Testis (tissue), 2 donors: ENCODE measurements at regions not wholly inside any gene's neighbourhood (a gene's known extent, or its start where the extent isn't known, plus 50 kb on each side); places are given as distances from the start of the nearest gene placed in this dataset.

Experiments
- DNase-seq: peaks from one replicate; pipeline ENCODE4 v3.0.0-alpha.2; 2019
- H3K27ac ChIP-seq, 2 donors: fragments of 200-600 bp; sonication (generic); one replicate each; pipeline ENCODE4 v1.5.1; 2019
- H3K27me3 ChIP-seq: fragments of 200-600 bp; sonication (generic); one replicate; pipeline ENCODE4 v1.5.1; 2019
- H3K36me3 ChIP-seq: fragments of 200-600 bp; sonication (generic); one replicate; pipeline ENCODE4 v1.5.1; 2017; ENCODE audit warnings: low read depth; ENCODE audit errors: missing control alignments
- H3K4me1 ChIP-seq: fragments of 200-600 bp; sonication (generic); one replicate; pipeline ENCODE4 v1.5.1; 2019
- H3K4me3 ChIP-seq, 2 donors: fragments of 200-600 bp; sonication (generic); one replicate each; pipeline ENCODE4 v1.5.1; 2017 to 2019
- H3K9me3 ChIP-seq: fragments of 200-600 bp; sonication (generic); one replicate; pipeline ENCODE4 v1.5.1; 2017
- POLR2A ChIP-seq: fragments of 450-650 bp; IDR thresholded peaks from one replicate; pipeline ENCODE4 v1.6.1; 2017; ENCODE audit warnings: antibody characterized with exemption, mild to moderate bottlenecking, moderate library complexity
- WGBS, 2 donors: methylation state at CpG; one replicate each; pipeline ENCODE4 v1.1.5; 2018; 5-methylcytosine and 5-hydroxymethylcytosine counted together
- intact Hi-C: fragments of 100-400 bp; cut with DNase I; formaldehyde crosslinking; loops from one replicate; pipeline ENCODE4 v1.15.1; 2023; ENCODE audit warnings: low total_unique reads
- TF ChIP-seq, protein P1 (sequence below), 3 experiments: fragments of 450-650 bp in 2 of 3; fragments of 200-600 bp in 1 of 3; sonication (generic) in 1 of 3; IDR thresholded peaks; one replicate each; pipeline ENCODE4 v1.5.1; 2016 to 2019; ENCODE audit warnings: antibody characterized with exemption in 3 of 3, mild to moderate bottlenecking in 2 of 3, moderate library complexity in 1 of 3

DNA sequence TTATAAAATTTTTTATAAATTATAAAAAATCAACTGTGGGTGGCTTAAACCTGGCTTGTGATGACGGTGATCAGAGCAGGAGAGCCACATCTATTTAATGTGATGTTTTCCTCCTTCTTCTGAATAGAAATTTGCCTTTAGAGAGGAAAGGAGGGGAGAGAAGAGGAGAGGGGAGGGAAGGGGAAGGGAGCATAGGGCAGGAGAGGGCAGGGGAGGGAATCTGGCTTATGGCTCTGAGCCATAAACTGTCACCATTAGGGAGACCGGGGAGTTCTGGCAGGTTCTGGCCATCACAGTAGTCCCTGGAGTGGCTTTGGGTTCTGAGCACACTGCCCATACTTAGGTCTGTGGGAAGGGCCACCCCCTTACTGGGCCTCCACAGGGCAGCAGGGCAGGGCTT lies 167.8 kb downstream of the ENGASE start:
- DNase-seq: no peak
- TF ChIP-seq, protein P1, sequence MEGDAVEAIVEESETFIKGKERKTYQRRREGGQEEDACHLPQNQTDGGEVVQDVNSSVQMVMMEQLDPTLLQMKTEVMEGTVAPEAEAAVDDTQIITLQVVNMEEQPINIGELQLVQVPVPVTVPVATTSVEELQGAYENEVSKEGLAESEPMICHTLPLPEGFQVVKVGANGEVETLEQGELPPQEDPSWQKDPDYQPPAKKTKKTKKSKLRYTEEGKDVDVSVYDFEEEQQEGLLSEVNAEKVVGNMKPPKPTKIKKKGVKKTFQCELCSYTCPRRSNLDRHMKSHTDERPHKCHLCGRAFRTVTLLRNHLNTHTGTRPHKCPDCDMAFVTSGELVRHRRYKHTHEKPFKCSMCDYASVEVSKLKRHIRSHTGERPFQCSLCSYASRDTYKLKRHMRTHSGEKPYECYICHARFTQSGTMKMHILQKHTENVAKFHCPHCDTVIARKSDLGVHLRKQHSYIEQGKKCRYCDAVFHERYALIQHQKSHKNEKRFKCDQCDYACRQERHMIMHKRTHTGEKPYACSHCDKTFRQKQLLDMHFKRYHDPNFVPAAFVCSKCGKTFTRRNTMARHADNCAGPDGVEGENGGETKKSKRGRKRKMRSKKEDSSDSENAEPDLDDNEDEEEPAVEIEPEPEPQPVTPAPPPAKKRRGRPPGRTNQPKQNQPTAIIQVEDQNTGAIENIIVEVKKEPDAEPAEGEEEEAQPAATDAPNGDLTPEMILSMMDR (IDR thresholded peaks at IDR 0.05): no peak
- no peak for TF ChIP-seq POLR2A
- no peak overlapping the region for H3K27ac ChIP-seq
- H3K27me3 ChIP-seq: no peaks in the 10 kb centered on the region
- H3K4me3 ChIP-seq: no peak overlapping the region
- H3K36me3 ChIP-seq: no peaks in the 10 kb centered on the region
- H3K9me3 ChIP-seq: no peaks in the 10 kb centered on the region
- WGBS, 2 donors: 63 to 66% methylated on average over 2 of the region's 2 CpGs
- no peaks in the 10 kb centered on the region for H3K4me1 ChIP-seq
- intact Hi-C loops: no loop called here

DNA sequence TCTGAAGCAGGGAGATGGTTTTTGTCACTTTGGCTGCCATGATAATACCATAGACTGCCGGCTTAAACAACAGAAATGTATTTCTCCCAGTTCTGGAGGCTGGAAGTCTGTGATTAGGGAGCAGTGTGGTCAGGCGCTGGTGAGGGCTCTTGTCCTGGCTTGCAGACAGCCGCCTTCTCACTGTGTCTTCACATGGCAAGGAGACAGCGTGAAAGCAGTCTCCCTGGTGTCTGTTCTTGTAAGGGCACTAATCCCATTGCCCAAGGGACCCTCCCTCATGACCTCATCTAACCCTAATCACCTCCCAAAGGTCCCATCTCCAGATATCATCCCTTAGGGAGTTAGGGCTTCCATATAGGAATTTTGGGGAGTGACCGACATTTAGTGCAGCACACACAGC lies 167.0 kb downstream of the ENGASE start:
- TF ChIP-seq, protein P1 (IDR thresholded peaks at IDR 0.05): no peak
- no peak for TF ChIP-seq POLR2A
- H3K27ac ChIP-seq: no peak overlapping the region
- WGBS, 2 donors: 88 to 92% methylated on average over 5 of the region's 5 CpGs
- H3K4me3 ChIP-seq: no peak overlapping the region
- H3K36me3 ChIP-seq: no peaks in the 10 kb centered on the region
- no peaks in the 10 kb centered on the region for H3K4me1 ChIP-seq
- no peak for DNase-seq
- H3K9me3 ChIP-seq: no peaks in the 10 kb centered on the region
- intact Hi-C loops: no loop called here
- no peaks in the 10 kb centered on the region for H3K27me3 ChIP-seq

DNA sequence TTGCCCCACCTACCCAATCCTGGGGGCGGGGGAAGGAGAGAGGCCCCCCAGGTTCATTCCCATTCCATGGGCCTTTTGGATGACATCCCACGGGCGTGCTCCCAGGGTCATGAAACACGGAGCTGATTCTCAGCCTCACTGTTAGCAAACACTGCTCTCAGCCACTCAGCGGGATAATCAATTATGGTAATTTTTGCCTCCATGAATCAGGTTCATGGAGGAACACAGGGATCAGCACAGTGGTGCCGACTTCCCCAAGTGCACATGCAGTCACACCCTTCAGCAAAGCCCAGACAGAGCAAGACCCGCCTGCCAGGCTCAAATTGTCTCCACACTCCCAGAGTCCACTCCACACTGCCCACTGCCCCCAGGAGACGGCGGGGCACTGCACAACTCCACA lies 164.6 kb downstream of the ENGASE start:
- intact Hi-C loops: no loop called here
- no peak overlapping the region for H3K27ac ChIP-seq
- H3K4me1 ChIP-seq: no peaks in the 10 kb centered on the region
- no peaks in the 10 kb centered on the region for H3K27me3 ChIP-seq
- no peaks in the 10 kb centered on the region for H3K36me3 ChIP-seq
- H3K4me3 ChIP-seq: no peak overlapping the region
- TF ChIP-seq POLR2A: no peak
- TF ChIP-seq, protein P1 (IDR thresholded peaks at IDR 0.05): no peak
- WGBS, 2 donors: 71 to 84% methylated on average over 9 of the region's 9 CpGs
- H3K9me3 ChIP-seq: no peaks in the 10 kb centered on the region
- no peak for DNase-seq

DNA sequence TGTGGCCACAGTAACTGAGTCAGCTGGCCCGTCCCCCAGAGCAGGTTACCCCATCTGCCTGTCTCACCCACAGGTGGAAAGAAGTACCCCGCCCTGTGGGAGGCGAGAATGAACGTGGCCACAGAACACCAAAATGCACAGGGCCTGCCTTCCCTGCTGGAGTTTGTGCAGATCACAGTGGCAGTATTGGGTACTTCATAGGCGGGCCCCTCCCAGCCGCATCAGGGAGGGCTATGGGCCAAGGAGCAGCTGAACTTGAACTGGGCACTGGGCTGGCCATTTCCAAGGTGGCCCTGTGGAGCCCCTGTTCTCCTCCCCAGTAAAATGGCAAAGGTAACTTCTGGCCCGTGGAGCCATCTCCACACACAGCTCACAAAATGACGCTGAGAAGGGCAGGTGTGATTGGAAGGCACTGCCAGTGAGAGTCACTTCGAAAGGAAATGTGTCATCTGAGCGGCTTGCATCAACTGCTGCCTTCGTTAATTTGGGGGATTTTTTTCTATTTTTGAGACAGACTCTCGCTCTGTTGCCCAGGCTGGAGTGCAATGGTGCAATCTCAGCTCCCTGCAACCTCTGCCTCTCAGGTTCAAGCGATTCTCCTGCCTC lies 162.9 kb downstream of the ENGASE start:
- H3K4me1 ChIP-seq: no peaks in the 10 kb centered on the region
- 78 to 87% methylated on average over 10 to 13 of the region's 13 CpGs for WGBS, 2 donors
- no peak overlapping the region for H3K27ac ChIP-seq
- DNase-seq: no peak
- no peaks in the 10 kb centered on the region for H3K9me3 ChIP-seq
- no peak overlapping the region for H3K4me3 ChIP-seq
- intact Hi-C loops: no loop called here
- H3K27me3 ChIP-seq: no peaks in the 10 kb centered on the region
- no peaks in the 10 kb centered on the region for H3K36me3 ChIP-seq
- TF ChIP-seq, protein P1 (IDR thresholded peaks at IDR 0.05): no peak
- TF ChIP-seq POLR2A: no peak

DNA sequence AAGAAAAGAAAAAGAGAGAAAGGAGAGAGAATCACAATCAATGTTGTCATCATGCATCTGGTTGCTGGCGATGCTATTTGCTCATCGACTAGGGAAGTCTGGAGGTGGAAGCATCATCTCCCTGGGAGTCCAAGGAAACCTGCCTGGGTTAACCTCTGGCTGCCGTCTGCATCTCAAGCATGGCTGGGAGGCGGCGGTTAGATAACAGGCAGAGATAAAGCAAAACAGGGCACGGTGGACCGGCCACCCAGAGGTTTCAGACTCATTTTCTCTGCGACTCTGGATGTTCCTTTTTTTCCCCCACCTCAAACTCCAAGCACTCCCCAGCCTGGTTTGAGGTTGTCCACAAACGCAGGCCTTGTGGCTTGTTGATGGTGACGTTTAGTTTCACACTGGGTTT lies 161.2 kb downstream of the ENGASE start:
- DNase-seq: no peak
- WGBS, 2 donors: 64 to 71% methylated on average over 10 of the region's 10 CpGs

More for the DNA sequence above, 161.2 kb downstream of the ENGASE start:
- no peak for TF ChIP-seq POLR2A
- TF ChIP-seq, protein P1 (IDR thresholded peaks at IDR 0.05): no peak
- Histone ChIP-seq H3K9me3 (no peaks in the 10 kb centered on the region), H3K27me3 (no peaks in the 10 kb centered on the region), H3K36me3 (no peaks in the 10 kb centered on the region), H3K4me3 (no peak overlapping the region), H3K4me1 (no peaks in the 10 kb centered on the region), H3K27ac (no peak overlapping the region)
- intact Hi-C loops: no loop called here
